RWPE2 (cell line): ENCODE measurements at regions not wholly inside any gene's neighbourhood (a gene's known extent, or its start where the extent isn't known, plus 50 kb on each side); places are given as distances from the start of the nearest gene placed in this dataset.
A peak's percentile ranks its signal among the peaks of the same experiment; 100 is the strongest.

Experiments
- ATAC-seq: fragments of 200-7000 bp; cut with Tn5 transposase; 3 replicates; pipeline ENCODE4 v1.9.1; 2021; ENCODE audit warnings: low read depth
- DNase-seq: peaks from one replicate; pipeline ENCODE4 v3.0.0-alpha.2; 2020; ENCODE audit warnings: low spot score
- H3K27ac ChIP-seq: fragments of 450-650 bp; 2 replicates; pipeline ENCODE4 v1.5.1; 2017; ENCODE audit warnings: mild to moderate bottlenecking; ENCODE audit not compliant: poor library complexity, severe bottlenecking
- H3K27me3 ChIP-seq: fragments of 250-450 bp; sonication (Bioruptor Pico); 2 replicates; pipeline ENCODE4 v1.5.1; 2021; ENCODE audit warnings: mild to moderate bottlenecking, moderate library complexity; ENCODE audit not compliant: insufficient read depth, poor library complexity, severe bottlenecking
- H3K36me3 ChIP-seq: fragments of 250-450 bp; sonication (Bioruptor Pico); 2 replicates; pipeline ENCODE4 v1.5.1; 2020; ENCODE audit warnings: low read depth, mild to moderate bottlenecking, moderate library complexity
- H3K4me1 ChIP-seq: fragments of 250-450 bp; sonication (Bioruptor Pico); 2 replicates; pipeline ENCODE4 v1.5.1; 2021; ENCODE audit warnings: mild to moderate bottlenecking, moderate library complexity; ENCODE audit not compliant: insufficient read depth, poor library complexity, severe bottlenecking
- H3K4me3 ChIP-seq: fragments of 250-450 bp; sonication (Bioruptor Pico); 2 replicates; pipeline ENCODE4 v1.5.1; 2021; ENCODE audit warnings: mild to moderate bottlenecking, moderate library complexity; ENCODE audit not compliant: severe bottlenecking
- H3K9me3 ChIP-seq: fragments of 250-450 bp; sonication (Bioruptor Pico); 2 replicates; pipeline ENCODE4 v1.5.1; 2021; ENCODE audit warnings: mild to moderate bottlenecking, moderate library complexity; ENCODE audit not compliant: severe bottlenecking
- TF ChIP-seq, protein P1 (sequence below): fragments of 450-650 bp; IDR thresholded peaks from one replicate; pipeline ENCODE4 v1.5.1; 2017; ENCODE audit warnings: mild to moderate bottlenecking, moderate library complexity; ENCODE audit not compliant: poor library complexity, severe bottlenecking

DNA sequence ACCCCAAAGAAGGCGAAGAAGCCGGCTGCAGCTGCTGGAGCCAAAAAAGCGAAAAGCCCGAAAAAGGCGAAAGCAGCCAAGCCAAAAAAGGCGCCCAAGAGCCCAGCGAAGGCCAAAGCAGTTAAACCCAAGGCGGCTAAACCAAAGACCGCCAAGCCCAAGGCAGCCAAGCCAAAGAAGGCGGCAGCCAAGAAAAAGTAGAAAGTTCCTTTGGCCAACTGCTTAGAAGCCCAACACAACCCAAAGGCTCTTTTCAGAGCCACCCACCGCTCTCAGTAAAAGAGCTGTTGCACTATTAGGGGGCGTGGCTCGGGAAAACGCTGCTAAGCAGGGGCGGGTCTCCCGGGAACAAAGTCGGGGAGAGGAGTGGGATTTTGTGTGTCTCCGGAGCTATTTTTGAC, 69.6 kb downstream of the HFE start:
- Histone ChIP-seq H3K36me3 (no peaks in the 10 kb centered on the region; the same call in 1 of the 2 replicates), H3K4me1 (peaks cover 27% of the 10 kb centered on the region), H3K27me3 (no peaks in the 10 kb centered on the region), H3K4me3 (peak overlapping the region; percentile 84), H3K9me3 (no peaks in the 10 kb centered on the region), H3K27ac (peak overlapping the region; percentile 88)
- DNase-seq (peak; percentile 75), ATAC-seq (peak; percentile 4)
- TF ChIP-seq, protein P1, sequence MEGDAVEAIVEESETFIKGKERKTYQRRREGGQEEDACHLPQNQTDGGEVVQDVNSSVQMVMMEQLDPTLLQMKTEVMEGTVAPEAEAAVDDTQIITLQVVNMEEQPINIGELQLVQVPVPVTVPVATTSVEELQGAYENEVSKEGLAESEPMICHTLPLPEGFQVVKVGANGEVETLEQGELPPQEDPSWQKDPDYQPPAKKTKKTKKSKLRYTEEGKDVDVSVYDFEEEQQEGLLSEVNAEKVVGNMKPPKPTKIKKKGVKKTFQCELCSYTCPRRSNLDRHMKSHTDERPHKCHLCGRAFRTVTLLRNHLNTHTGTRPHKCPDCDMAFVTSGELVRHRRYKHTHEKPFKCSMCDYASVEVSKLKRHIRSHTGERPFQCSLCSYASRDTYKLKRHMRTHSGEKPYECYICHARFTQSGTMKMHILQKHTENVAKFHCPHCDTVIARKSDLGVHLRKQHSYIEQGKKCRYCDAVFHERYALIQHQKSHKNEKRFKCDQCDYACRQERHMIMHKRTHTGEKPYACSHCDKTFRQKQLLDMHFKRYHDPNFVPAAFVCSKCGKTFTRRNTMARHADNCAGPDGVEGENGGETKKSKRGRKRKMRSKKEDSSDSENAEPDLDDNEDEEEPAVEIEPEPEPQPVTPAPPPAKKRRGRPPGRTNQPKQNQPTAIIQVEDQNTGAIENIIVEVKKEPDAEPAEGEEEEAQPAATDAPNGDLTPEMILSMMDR: no peak

DNA sequence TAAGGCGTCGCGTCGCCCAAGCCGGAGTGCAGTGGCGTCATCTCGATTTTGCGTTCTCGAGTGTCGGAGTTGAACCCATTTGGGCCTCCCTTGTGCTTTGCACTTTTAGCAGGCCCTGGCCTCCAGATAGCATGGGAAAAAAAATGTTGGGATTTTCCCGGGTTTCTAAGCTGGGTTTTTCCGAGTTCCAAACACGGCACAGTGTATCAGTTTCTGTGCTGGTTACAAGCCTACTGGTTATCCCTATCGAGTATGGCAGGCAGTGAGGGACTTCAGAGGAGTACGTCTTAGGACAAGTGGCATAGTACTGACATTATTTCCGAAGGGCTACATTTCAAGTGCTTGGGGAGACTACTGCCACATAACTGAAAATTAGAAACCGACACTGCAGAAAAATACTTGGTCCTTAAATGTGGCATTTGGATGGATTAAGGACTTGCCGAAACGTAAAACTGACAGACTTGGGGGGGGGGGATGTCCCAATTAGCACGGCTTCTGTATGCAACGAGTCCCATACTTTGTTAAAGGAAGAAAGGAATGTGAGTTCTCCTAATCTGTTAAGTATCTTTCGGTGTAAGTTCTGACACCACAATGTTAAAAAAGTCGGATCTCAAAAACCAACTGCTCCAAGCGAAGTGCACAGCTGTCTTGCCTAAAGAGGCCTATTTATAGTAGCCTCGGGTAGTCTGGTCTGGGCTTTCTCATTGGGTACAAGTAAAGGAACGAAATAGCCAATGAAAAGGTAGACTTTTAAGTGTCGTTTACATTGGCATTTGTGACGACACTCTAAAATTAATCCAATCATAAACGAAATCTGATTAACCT, 70.2 kb downstream of the HFE start:
- peak; percentile 66 for ATAC-seq

DNA sequence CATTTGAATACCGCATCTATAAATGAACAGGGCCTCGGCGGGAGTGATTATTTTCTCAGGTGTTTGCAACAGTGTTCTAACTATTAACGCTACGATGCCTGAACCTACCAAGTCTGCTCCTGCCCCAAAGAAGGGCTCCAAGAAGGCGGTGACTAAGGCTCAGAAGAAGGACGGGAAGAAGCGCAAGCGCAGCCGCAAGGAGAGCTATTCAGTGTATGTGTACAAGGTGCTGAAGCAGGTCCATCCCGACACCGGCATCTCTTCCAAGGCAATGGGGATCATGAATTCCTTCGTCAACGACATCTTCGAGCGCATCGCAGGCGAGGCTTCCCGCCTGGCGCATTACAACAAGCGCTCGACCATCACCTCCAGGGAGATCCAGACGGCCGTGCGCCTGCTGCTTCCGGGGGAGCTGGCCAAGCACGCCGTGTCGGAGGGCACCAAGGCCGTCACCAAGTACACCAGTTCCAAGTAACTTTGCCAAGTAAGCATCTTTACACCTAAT, 70.9 kb downstream of the HFE start:
- Histone ChIP-seq H3K9me3 (no peaks in the 10 kb centered on the region), H3K27ac (peak overlapping the region; percentile 88), H3K4me3 (peak overlapping the region; percentile 50), H3K4me1 (peaks cover 14% of the 10 kb centered on the region), H3K36me3 (no peaks in the 10 kb centered on the region; the same call in 1 of the 2 replicates), H3K27me3 (no peaks in the 10 kb centered on the region)
- ATAC-seq (peak; percentile 46), DNase-seq (peak; percentile 86)
- TF ChIP-seq, protein P1: no peak

More for the DNA sequence above, 70.2 kb downstream of the HFE start:
- peak; percentile 69 for DNase-seq
- TF ChIP-seq, protein P1: no peak
- peaks cover 20% of the 10 kb centered on the region for H3K4me1 ChIP-seq
- H3K27me3 ChIP-seq: no peaks in the 10 kb centered on the region
- H3K9me3 ChIP-seq: no peaks in the 10 kb centered on the region
- peak overlapping the region; percentile 84 for H3K4me3 ChIP-seq
- peak overlapping the region; percentile 88 for H3K27ac ChIP-seq
- no peaks in the 10 kb centered on the region; the same call in 1 of the 2 replicates for H3K36me3 ChIP-seq

DNA sequence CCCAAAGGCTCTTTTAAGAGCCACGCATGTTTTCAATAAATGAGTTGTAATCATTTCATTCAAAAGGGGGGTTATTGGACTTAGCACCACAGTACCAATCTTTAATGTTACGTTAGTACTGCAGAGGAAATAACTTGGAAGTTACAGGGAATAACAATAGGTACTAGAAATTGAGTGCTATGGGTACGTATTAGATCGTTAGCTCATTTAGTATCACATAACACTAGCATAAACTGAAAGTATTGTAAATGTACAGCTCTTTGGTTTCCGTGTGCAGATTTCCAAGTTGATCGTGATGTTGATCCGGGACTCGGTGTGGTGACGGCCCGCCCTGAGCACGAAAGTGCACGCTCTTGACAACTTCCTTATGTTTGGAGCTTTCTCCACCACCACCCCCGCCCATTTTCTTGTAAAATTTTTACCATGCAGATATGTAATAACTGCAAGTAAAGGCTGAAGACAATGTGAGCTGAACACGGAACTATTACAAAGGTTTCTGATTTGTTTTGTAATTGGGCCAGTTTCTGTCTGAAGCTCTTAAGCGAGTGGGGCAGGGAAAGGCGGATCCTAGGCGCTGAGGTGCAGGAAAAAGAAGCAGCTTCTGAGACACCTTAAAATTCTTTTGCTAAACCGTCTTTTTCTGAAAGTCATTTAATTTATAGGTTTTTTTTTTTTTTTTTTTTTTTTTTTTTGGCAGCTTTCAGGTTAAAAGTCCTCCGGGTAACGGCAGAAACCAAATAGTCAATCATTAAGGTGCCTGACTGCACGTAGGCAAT, 71.5 kb downstream of the HFE start:
- Histone ChIP-seq H3K27ac (peak overlapping the region; percentile 88), H3K4me3 (peak overlapping the region; percentile 50), H3K4me1 (peaks cover 11% of the 10 kb centered on the region), H3K36me3 (no peaks in the 10 kb centered on the region; the same call in 1 of the 2 replicates), H3K9me3 (no peaks in the 10 kb centered on the region), H3K27me3 (no peaks in the 10 kb centered on the region)
- ATAC-seq: peak; percentile 2; the same call in 2 of the 3 replicates
- DNase-seq: no peak
- TF ChIP-seq, protein P1: no peak
